Sigmoid colon (tissue), 4 donors: ENCODE measurements at regions not wholly inside any gene's neighbourhood (a gene's known extent, or its start where the extent isn't known, plus 50 kb on each side); places are given as distances from the start of the nearest gene placed in this dataset.

Experiments used
- CTCF ChIP-seq, 4 experiments: fragments of 450-650 bp in 3 of 4; fragments of 200-600 bp in 1 of 4; IDR thresholded peaks; one replicate each; pipeline ENCODE4 v1.5.1; 2016 to 2019; ENCODE audit warnings: antibody characterized with exemption in 4 of 4, mild to moderate bottlenecking in 3 of 4, moderate library complexity in 2 of 4
- EP300 ChIP-seq, 4 donors: sonication (generic); formaldehyde crosslinking; IDR thresholded peaks; one replicate each; pipeline ENCODE4 v1.6.1; 2017; ENCODE audit warnings: antibody characterized with exemption in 4 of 4
- POLR2A ChIP-seq, 2 donors: fragments of 450-650 bp; IDR thresholded peaks; one replicate each; pipeline ENCODE4 v1.6.1; 2016; ENCODE audit warnings: antibody characterized with exemption in 2 of 2, mild to moderate bottlenecking in 2 of 2, moderate library complexity in 2 of 2
- POLR2AphosphoS5 ChIP-seq, 4 donors: sonication (generic); formaldehyde crosslinking; IDR thresholded peaks; one replicate each; pipeline ENCODE4 v1.6.1; 2017; ENCODE audit warnings: antibody characterized with exemption in 4 of 4

- TF ChIP-seq CTCF (IDR thresholded peaks at IDR 0.05) (no peak), POLR2AphosphoS5 (IDR thresholded peaks at IDR 0.05) (no peak), POLR2A (IDR thresholded peaks at IDR 0.05) (no peak), EP300 (IDR thresholded peaks at IDR 0.05) (no peak)
These were observed 659.1 kb downstream of the IRX1 start for GRCh38 chr5:4254736-4255135.
